ENCODE measurements at regions not wholly inside any gene's neighbourhood (a gene's known extent, or its start where the extent isn't known, plus 50 kb on each side); places are given as distances from the start of the nearest gene placed in this dataset.

DNA sequence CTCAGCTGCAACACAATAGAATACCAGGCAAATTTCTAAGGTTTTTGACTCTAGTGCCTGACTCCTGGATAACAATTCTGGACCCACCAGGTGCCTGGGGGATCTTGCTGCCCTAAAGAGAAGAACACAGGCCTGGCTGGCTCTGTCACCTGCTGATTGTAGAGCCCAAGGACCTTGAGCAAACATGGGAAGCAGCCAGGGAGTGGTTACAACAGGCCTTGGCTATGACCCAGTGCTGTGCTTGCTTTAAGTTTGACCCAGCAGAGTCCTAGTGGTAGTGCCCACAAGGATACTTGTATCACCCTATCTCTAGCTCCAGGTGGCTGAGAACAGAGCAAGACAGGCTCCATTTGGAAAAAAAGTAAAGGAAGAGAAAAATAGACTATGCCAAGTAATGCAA lies 176.8 kb upstream of the DCAF12L2 start:
- Histone ChIP-seq H3K36me3 (replicated peaks in 1 of 2; ENCODE audit: control insufficient read depth in 1 of 2, insufficient read depth in 2 of 2, low read length in 1 of 2) (no peaks in the 10 kb centered on the region), H3F3A (replicated peaks; ENCODE audit: insufficient read depth) (no peaks in the 10 kb centered on the region), H3K27me3 (ENCODE audit: insufficient read depth) (no peaks in the 10 kb centered on the region), H3K9me3 (no peaks in the 10 kb centered on the region), H4K20me1 (ENCODE audit: insufficient read depth) (no peaks in the 10 kb centered on the region), H3K27ac (ENCODE audit: low read depth in 2 of 2, low read length in 1 of 2) (no peak overlapping the region), H2AFZ (ENCODE audit: low read depth) (no peak overlapping the region), H3K9me2 (no peaks in the 10 kb centered on the region), H3K4me2 (no peak overlapping the region), H3K4me3 (ENCODE audit: low read depth in 2 of 2, low read length in 1 of 2) (no peak overlapping the region), H3K9ac (no peak overlapping the region), H3K4me1 (ENCODE audit: control insufficient read depth in 1 of 2, insufficient read depth in 2 of 2, low read depth in 1 of 2, low read length in 1 of 2) (no peaks in the 10 kb centered on the region), H3K79me2 (ENCODE audit: insufficient read depth) (no peaks in the 10 kb centered on the region)
- CTCF ChIA-PET, result no interaction called here
- POLR2A ChIA-PET, result no interaction called here
- DNase-seq, result no peak
- no peak for TF ChIP-seq SMC3 (IDR thresholded peaks at IDR 0.05; ENCODE audit: low read depth, low read length)
- TF ChIP-seq RFX5 (IDR thresholded peaks at IDR 0.05; ENCODE audit: low read length), result no peak
- TF ChIP-seq, protein P1, sequence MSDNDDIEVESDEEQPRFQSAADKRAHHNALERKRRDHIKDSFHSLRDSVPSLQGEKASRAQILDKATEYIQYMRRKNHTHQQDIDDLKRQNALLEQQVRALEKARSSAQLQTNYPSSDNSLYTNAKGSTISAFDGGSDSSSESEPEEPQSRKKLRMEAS (IDR thresholded peaks at IDR 0.05; ENCODE audit: low read depth), result no peak

DNA sequence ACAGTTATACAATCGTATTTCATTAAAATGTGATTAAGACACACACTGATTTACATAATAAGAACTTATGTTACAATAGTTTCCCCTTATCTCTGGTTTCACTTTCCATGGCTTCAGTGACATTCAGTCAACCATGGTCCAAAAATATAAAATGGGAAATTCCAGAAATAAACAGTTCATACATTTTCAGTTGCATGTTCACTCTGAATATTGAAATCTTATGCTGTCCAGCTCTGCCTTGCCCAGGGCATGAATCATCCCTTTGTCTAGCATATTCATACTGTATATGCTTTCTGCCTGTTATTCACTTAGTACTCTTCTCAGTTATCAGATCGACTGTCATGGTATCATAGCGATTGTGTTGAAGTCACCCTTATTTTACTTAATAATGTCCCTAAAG lies 173.8 kb upstream of the DCAF12L2 start:
- TF ChIP-seq FOXJ3 (CRISPR knock-in tag; IDR thresholded peaks at IDR 0.05) (no peak), MEF2A (IDR thresholded peaks at IDR 0.05; ENCODE audit: borderline replicate concordance, low read depth) (no peak), SIN3A (IDR thresholded peaks at IDR 0.05; ENCODE audit: borderline replicate concordance, low read depth, low read length) (no peak), MXI1 (IDR thresholded peaks at IDR 0.05; ENCODE audit: low read depth, low read length) (no peak), NFIC (IDR thresholded peaks at IDR 0.05; ENCODE audit: borderline replicate concordance) (no peak), TEAD4 (IDR thresholded peaks at IDR 0.05; ENCODE audit: borderline replicate concordance, insufficient read depth) (no peak), RXRA (IDR thresholded peaks at IDR 0.05; ENCODE audit: borderline replicate concordance, low read depth) (no peak), RAD21 (IDR thresholded peaks at IDR 0.05; ENCODE audit: low read length) (no peak), ELF1 (IDR thresholded peaks at IDR 0.05) (no peak)
- TF ChIP-seq, protein P2, sequence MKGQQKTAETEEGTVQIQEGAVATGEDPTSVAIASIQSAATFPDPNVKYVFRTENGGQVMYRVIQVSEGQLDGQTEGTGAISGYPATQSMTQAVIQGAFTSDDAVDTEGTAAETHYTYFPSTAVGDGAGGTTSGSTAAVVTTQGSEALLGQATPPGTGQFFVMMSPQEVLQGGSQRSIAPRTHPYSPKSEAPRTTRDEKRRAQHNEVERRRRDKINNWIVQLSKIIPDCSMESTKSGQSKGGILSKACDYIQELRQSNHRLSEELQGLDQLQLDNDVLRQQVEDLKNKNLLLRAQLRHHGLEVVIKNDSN (IDR thresholded peaks at IDR 0.05; ENCODE audit: borderline replicate concordance, low read depth), result no peak
- TF ChIP-seq, protein P3, sequence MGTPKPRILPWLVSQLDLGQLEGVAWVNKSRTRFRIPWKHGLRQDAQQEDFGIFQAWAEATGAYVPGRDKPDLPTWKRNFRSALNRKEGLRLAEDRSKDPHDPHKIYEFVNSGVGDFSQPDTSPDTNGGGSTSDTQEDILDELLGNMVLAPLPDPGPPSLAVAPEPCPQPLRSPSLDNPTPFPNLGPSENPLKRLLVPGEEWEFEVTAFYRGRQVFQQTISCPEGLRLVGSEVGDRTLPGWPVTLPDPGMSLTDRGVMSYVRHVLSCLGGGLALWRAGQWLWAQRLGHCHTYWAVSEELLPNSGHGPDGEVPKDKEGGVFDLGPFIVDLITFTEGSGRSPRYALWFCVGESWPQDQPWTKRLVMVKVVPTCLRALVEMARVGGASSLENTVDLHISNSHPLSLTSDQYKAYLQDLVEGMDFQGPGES (IDR thresholded peaks at IDR 0.05; ENCODE audit: low read depth, low read length), result no peak
- ChIA-PET POLR2A (no interaction called here), CTCF (interaction anchor here (0.6 kb wide), 1 partner anchor 35 kb away, joined by 4 read pairs; no protein-coding TSS in a partner anchor)
- no peaks in the 10 kb centered on the region for H3F3A ChIP-seq (replicated peaks; ENCODE audit: insufficient read depth)
- H3K4me3 ChIP-seq (ENCODE audit: low read depth in 2 of 2, low read length in 1 of 2), result no peak overlapping the region
- H3K9me2 ChIP-seq, result no peaks in the 10 kb centered on the region
- WGBS (ENCODE audit: low lambda C conversion rate), result 3% methylated on average over 3 of the region's 3 CpGs
- DNase-seq, result no peak
- H2AFZ ChIP-seq (ENCODE audit: low read depth), result no peak overlapping the region
- H3K9me3 ChIP-seq, result no peaks in the 10 kb centered on the region
- no peak overlapping the region for H3K4me2 ChIP-seq
- no peaks in the 10 kb centered on the region for H4K20me1 ChIP-seq (ENCODE audit: insufficient read depth)
- no peak overlapping the region for H3K27ac ChIP-seq (ENCODE audit: low read depth in 2 of 2, low read length in 1 of 2)
- H3K79me2 ChIP-seq (ENCODE audit: insufficient read depth), result no peaks in the 10 kb centered on the region
- H3K36me3 ChIP-seq (replicated peaks in 1 of 2; ENCODE audit: control insufficient read depth in 1 of 2, insufficient read depth in 2 of 2, low read length in 1 of 2), result no peaks in the 10 kb centered on the region
- no peak overlapping the region for H3K9ac ChIP-seq
- no peaks in the 10 kb centered on the region for H3K4me1 ChIP-seq (ENCODE audit: control insufficient read depth in 1 of 2, insufficient read depth in 2 of 2, low read depth in 1 of 2, low read length in 1 of 2)
- H3K27me3 ChIP-seq (ENCODE audit: insufficient read depth), result no peaks in the 10 kb centered on the region
